NB4 (cell line): ENCODE measurements at regions not wholly inside any gene's neighbourhood (a gene's known extent, or its start where the extent isn't known, plus 50 kb on each side); places are given as distances from the start of the nearest gene placed in this dataset.

Source experiments
- DNase-seq: peaks from one replicate; pipeline ENCODE4 v3.0.0; 2010; ENCODE audit warnings: low read depth
- H3K4me3 ChIP-seq: one replicate; pipeline ENCODE4 v1.5.1; 2011; ENCODE audit warnings: mild to moderate bottlenecking, low read depth, low read length, moderate library complexity
- CTCF ChIP-seq: IDR thresholded peaks from one replicate; pipeline ENCODE4 v1.5.1; 2012; ENCODE audit warnings: low read depth, low read length
- MAX ChIP-seq: IDR thresholded peaks from 2 replicates; pipeline ENCODE4 v1.6.1; 2011; ENCODE audit warnings: low read depth, low read length
- MYC ChIP-seq: IDR thresholded peaks from 2 replicates; pipeline ENCODE4 v1.6.1; 2011; ENCODE audit warnings: low read depth, low read length
- POLR2A ChIP-seq: IDR thresholded peaks from 2 replicates; pipeline ENCODE4 v1.6.1; 2011; ENCODE audit warnings: mild to moderate bottlenecking; ENCODE audit not compliant: insufficient read length; ENCODE audit errors: extremely low read depth

GRCh38 chr15:95836536-95836935 is 494.0 kb upstream of the NR2F2 start:
- no peak for TF ChIP-seq POLR2A
- no peak for TF ChIP-seq MAX
- TF ChIP-seq CTCF = no peak
- TF ChIP-seq MYC = no peak
- peak; percentile 38 for DNase-seq
- no peak overlapping the region for H3K4me3 ChIP-seq

- H3K4me3 ChIP-seq = no peak overlapping the region
- TF ChIP-seq MAX (no peak), CTCF (no peak), POLR2A (no peak), MYC (no peak)
- no peak for DNase-seq
Measured at GRCh38 chr15:95837341-95838004, 493.0 kb upstream of the NR2F2 start.

GRCh38 chr15:95839367-95839782 is 491.1 kb upstream of the NR2F2 start:
- no peak for TF ChIP-seq POLR2A
- DNase-seq = no peak
- no peak overlapping the region for H3K4me3 ChIP-seq

GRCh38 chr15:95840004-95840403 is 490.5 kb upstream of the NR2F2 start:
- TF ChIP-seq MYC = no peak
- TF ChIP-seq CTCF = no peak
- no peak for TF ChIP-seq MAX
- TF ChIP-seq POLR2A = no peak
- DNase-seq = no peak
- no peak overlapping the region for H3K4me3 ChIP-seq

- no peak for TF ChIP-seq POLR2A
- no peak for TF ChIP-seq MYC
- no peak for TF ChIP-seq MAX
- TF ChIP-seq CTCF = no peak
- H3K4me3 ChIP-seq = no peak overlapping the region
- DNase-seq = no peak
Measured at GRCh38 chr15:95840855-95841254, 489.6 kb upstream of the NR2F2 start.

- no peak for DNase-seq
- H3K4me3 ChIP-seq = no peak overlapping the region
- TF ChIP-seq CTCF (no peak), MAX (no peak), POLR2A (no peak), MYC (no peak)
Measured at GRCh38 chr15:95842576-95842975, 487.9 kb upstream of the NR2F2 start.
